HS-5 (cell line): ENCODE measurements at regions not wholly inside any gene's neighbourhood (a gene's known extent, or its start where the extent isn't known, plus 50 kb on each side); places are given as distances from the start of the nearest gene placed in this dataset.
A peak's percentile ranks its signal among the peaks of the same experiment; 100 is the strongest.
"Not testable (repeated sequence)": the region's sequence is repeated elsewhere in the genome, so short reads cannot be mapped to it uniquely, and the experiment has no call there.

ENCODE experiments used
- DNase-seq: peaks from one replicate; pipeline ENCODE4 v3.0.0-alpha.2; 2012; ENCODE audit warnings: low read depth

DNA sequence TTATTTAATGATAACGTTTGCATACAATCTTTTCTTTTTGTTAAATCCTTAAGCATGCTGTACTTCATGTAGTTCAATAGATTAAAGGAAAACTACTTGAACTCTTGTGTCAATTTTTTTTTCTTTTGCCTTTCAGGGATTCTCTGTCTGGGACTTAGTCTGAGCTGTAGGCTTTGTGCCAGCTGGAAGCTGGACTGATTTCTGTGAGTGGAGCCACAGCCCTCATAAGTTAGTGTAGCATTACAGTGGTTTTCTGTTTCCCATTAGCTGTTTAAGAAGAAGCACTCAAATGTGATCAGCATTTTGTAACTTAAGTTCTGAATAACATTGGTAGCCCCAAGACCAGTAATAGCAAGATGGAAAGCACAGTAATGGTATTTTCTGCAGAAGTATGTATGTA is 330.6 kb upstream of the MEF2C start:
- no peak for DNase-seq

DNA sequence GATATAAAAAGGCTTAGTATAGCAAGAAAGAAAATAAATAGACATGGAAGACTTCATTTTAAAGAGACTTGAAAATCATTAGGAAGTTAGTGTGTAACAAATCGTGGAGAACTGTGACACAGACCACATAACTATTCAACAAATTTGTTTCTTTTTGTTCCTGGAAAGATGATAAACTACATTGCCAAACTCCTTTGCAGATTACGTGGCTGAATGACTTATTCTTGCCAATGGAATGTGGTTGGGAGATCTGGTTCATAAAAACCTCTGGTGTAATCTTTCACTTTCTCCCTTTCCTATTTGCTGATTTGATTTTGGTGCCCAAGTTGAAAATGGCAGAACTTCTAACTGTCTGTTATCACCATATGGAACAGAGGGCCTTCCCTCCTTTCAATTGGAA is 328.9 kb upstream of the MEF2C start:
- DNase-seq = peak; percentile 75

DNA sequence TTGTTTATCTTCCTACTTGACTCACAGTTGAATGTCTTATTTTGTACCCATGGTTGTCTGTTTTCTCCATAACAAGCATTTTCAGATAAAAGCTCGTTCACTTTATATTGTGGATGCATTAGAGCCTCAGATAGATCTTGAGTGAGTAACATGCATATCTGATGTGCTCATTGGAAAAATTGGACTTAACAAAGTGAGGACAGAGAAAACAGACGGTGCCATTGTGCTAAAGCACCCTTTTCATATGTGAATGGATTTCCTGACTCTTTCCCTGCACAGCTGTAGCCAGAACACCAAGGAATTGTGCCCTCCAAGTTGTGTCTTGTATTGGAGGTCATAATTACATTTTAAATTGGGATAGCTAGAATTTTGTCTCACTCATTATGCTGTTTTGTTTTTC is 325.8 kb upstream of the MEF2C start:
- no peak for DNase-seq

DNA sequence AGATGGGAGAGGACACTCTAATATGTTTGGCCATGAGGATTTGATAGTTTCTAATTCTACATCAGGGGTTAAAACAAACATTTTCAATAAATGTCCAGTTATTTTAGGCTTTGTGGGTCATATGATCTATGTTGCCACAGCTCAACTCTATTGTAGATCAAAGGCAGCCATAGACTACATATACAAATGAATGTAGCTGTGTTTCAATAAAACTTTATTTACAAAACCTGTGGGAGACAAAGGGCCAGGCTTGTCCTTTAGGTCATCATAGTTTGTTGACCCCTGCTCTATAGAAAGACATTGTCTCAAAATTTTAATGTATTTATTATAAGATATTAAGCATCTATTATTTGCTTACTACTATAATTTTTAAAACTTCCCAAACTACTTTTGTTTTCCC is 325.4 kb upstream of the MEF2C start:
- DNase-seq = no peak

DNA sequence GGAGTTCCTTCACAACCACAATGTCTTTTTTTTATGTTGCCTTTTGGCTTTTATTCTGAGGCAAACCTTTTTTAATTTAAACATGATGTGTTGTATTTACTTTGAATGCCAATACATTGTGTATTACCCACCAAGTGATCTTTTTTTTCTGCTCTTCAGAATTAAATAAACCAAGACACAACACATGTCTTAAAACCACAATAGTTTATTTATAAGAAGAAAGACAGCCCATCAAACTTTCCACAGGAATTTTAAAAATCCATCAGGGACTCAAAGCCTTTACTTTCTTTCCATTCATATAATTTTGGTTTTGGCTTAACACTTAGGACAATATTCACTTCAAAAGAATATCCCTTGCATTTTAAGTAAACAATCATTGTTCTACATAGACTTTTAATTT is 321.8 kb upstream of the MEF2C start:
- DNase-seq = no peak

DNA sequence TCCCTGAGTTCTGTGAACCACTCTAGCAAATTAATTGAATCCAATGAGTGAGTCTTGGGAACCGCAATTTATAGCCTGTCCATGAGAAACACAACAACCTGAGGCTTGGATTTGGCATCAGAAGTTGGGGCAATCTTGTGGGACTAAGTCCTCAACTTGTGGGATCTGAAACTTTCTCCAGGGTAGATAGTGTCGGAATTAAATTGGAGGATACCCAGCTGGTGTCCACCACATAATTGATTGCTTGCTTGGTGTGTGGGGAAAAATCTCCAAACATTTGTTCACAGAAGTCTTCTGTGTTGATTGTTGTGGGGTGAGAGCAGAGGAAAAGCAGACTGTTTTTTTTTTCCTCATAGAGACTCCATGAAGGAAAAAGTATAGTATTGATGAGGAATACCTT is 320.6 kb upstream of the MEF2C start:
- DNase-seq = no peak

DNA sequence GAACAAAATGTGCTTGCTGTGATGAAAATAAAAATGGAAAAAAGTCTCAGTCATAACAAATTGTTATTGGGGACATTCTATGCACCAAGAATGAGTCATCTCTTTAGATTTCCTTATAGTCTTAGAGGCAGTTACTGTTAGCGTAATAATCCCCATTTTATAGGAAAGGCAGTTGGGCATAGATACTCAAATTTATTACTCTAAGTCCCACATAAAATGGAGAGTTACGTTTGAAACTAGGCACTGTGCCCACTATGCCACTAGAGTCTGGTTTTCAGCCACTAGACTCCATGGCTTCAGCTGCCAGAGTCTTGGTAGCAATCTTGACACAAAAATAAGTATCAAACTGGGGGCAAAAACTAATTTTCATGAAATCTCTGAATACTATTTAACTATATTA is 317.9 kb upstream of the MEF2C start:
- no peak for DNase-seq

DNA sequence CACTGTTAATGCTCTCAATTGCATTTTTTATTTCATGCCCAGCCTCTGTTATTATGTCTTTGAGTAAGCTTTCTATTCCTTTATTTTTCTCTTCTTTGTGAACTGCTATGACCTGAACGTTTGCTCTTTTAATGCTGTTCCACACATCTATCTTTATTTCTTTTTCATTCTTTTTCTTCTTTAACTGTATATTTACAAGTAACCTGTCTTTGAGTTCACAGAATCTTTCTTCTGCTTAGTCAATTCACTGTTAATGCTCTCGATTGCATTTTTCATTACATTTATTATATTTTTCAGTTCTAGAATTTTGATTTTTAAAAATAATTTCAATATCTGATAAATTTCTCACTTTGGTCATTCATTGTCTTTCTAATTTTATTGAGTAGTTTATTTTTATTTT is 316.3 kb upstream of the MEF2C start:
- DNase-seq = no peak

DNA sequence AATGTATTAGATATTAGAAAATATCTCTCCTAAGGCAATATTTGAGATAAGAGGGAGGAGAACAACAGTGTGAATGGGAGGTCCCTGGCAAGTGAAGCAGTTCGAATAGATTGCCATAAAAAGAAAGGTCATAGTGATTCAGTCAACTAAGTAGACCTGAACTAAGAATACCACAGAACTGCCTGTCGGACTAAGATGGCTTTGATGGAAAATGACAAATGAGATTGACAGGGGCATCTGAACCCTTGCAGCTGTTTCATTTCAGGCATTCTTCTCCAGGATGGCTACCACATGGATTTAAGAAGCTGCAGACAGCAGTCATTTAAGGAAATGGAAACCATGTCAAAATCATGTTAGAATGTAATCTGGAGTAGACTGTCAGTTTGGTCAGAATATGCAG is 308.4 kb upstream of the MEF2C start:
- DNase-seq = no peak

DNA sequence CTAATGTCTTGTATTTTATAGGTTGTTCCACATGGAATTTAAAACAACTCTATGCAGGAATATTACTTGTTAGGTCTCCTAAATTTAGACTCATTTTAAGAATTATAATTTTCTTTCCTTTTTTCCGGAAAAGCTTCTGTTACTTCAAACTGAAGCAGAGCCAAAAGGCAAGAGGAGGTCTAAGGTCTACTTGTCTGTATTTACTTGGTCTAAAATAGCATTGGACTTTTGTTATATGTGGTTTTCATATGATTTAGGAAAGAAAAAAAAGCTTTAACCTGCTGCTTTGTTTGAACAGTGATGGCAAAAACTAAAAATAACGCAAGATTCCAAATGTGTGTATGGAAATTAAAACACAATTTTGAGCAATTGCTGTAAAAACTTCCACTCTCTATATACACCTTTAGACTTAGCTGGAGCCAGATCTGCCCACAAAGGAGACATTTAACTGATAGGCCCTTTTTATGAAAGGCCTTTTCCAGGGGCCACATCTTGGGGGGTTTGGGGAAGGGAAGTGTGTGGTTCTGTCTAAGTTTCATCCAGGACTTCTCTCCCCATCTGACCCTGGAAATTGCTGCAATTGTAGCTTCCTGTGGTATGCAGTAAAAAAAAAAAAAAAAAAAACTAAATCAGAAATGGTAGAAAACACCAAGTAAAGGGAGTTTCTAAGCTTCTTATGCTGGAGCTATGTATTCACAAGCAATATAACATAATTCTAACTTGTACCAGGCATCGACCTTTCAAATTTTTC is 307.7 kb upstream of the MEF2C start:
- DNase-seq = no peak

DNA sequence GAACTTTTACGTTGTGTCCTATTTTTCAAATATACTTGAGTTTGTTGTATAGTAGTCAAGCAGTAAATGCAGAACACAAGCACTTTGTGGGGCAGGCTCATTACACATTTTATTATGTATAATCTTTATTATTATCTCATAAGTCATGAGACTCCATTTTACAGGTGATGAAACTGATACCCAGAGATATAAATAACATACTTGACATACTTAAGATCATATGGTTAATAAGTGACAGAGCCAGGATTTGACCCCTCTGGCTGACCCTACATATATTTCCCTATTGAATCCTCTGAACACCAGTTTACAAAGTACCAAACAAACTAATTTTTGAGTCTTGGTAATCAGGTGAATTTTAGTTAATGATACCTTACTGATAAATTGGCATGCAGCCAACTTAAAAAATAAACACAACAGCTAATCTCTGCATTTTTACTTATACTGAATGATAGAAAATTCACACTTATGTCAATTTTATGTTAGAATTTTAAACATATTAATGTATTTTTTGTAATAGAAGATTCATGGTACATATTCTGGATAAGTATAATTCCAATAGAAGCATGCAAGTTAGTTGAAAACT is 305.0 kb upstream of the MEF2C start:
- DNase-seq = no peak

DNA sequence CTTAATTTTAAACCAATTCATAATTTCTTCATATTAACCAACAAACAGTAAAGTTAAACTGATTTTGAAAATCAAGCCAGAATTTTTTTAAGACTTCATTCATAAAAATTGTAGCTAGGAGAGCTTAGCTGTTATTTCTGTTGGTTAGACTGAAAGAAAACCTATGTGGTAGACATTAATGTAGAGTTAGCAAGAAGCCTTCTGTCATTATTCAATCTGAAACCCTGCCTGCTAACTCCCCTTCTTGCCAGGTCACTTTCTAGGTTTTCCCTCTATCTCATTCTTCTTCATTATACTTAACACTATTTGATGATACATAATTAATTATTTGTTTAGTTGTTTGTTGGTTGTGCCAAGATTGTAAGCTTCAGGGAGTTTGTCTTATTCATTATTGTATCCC is 304.3 kb upstream of the MEF2C start:
- no peak for DNase-seq

DNA sequence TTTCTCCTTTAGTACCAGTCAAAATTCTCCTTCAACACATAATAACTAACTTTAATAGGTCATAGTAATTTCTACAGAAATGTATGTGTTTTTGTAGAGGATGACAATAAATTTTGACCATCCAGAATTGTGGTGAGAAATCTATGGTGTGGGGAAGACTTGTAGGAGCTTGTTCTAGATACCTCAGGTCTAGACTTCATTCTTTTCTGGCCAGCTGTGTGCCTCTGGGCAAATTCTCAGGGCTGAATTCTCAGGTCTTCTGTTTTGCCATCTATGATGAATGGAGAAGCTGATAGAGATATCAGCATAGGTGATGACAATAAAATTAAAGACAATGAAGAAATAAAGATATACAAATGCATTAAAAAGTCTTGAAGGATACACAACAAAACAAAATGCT is 298.6 kb upstream of the MEF2C start:
- no peak for DNase-seq

DNA sequence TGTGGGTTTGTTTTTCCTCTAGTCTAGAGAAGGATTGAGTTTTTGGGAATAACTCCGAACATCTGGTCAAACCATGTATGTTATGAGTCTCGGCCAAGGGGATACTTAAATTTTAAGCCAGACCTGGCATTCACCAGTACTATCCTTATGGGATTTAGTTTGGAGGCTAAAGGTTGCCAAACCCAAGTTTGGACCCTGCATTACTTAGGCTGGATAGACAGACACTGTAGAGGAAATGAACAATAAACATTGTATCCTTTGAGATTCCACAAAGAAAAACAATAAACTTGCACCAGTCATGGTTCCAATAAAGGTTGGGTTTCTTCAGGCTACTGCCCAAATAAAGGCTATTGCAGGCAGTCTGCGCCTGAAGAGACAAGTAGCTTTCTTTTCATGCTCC is 296.7 kb upstream of the MEF2C start:
- DNase-seq = no peak

DNA sequence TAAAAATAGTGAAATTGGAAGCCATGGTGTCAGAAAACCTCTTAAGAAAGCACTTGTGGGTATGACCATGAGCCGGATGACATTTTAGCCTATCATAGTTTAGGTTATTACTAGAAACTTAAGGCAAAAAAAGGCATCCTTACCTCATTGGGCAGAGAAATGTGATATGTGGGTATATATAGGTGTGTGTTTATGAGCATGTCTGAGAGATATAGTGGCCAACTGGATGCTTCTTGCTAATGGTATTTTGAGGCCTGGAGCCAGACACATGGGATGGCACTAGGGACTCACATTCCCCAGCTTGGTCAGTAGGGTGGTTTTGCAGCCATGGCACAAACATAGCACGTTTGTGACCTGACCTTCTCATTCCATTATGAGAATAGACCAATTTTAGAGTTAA is 295.6 kb upstream of the MEF2C start:
- no peak for DNase-seq

DNA sequence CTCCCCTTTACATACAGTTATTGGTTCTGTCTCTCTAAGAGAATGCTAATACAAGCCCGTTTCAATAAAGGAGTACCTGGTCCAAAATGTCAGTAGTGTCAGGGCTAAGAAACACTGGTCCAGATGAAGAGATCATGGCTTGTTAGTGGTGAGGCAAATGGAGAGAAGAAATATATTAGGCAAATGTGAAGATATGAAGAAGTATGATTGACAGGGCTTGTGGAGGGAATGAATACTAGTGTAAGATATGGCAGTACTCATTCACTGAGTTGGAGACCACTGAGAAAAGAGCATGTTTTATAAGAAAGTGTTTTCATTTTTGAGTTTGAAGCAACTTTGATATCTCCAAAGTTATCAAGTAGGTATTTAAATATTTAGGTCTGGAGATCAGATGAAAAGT is 290.5 kb upstream of the MEF2C start:
- no peak for DNase-seq

DNA sequence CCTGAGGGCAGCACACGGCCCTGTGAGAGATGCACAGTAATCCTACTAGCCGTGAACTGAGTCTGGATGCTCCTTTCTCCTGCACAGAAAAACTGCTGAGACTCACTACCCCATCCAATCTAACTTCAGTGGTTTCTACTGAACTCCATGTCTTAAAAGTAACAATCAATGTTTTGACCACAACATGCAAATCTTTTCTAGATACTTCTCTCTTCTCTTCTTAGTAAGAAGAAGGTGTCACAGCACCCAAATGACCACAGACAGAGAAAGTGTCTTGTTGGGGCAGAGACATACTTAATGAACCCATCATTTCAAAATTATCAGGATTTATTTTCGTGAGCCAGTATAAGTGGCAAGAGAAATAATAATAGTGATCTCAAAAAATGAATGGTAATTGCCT is 285.8 kb upstream of the MEF2C start:
- DNase-seq = no peak

DNA sequence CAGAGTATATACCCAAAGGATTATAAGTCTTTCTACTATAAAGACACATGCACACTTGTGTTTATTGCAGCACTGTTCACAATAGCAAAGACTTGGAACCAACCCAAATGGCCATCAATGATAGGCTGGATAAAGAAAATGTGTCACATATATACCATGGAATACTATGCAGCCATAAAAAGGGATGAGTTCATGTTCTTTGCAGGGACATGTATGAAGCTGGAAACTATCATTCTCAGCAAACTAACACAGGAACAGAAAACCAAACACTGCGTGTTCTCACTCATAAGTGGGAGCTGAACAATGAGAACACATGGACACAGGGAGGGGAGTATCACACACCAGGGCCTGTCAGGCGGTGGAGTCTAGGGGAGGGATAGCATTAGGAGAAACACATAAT is 281.7 kb upstream of the MEF2C start:
- not testable (repeated sequence) for DNase-seq

DNA sequence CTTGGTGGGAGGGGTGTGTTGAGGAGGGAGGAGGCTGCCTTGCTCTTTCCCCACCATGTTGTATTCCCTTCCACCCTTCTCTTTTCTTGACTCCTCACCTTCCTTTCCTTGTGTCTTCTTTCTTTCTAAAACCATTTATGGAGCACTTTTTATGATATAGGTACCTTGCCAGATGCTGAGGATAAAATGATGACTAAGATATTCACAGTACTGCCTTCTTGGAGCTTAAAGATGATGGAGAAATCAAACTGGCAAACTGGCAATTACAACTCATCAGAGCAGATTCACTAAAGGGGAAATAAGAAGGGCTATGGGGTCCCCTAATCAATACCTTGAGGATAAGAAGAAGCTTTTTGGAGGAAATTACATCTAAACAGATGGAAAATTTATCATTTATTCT is 273.2 kb upstream of the MEF2C start:
- no peak for DNase-seq

DNA sequence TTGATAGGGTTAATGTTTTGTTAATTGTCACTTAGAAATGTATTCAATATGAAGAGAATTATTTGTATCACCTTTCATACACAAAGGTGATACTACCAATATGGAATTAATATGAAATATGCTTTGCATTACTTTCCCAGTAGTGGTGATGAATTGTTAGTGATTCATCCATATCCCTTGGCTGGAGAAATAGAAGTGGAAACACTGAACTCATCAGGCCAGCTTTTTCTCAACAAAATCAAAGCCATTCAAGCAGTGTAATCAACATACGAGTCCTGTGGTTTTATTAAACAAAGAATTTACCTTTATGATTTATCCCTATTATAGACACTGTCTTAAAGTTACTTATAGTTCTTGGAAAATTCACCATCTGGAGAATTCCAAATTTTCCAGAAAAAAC is 264.0 kb upstream of the MEF2C start:
- DNase-seq = no peak

DNA sequence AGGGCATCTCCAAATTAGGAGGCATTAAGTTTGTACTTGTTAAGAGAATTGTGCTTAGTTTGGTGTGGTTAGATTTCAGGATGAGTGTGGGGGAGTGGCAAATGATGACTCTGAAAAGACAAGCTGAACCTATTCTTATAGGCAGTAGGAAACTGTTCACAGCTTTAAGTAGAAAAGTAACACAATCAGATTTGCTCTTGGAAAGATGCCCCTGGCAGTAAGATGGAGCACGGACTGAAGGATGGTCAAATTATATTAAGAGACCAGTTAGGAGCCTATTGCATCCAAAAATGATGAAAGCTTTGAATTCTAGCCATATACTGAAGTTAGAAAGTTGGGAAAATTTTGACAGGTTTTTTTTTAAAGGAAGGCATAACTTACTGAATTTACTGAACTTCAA is 254.2 kb upstream of the MEF2C start:
- DNase-seq = no peak

DNA sequence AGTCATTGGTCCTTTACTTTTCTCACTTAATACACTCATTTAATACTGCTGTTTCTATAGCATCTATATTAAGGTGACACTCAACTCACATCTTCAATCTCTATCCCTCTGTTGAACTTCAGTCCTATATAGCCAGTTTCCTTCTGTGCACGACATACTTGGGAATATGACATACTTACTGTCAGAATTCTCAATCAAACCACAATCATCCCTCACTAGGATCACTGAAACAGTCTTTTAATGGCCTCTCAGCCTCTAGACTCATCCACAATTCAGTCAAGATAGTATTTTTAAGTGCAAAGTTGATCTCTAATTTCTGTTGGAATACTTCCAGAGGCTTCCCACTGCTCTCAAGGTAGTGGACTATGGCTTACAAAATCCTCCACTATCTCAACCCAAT is 251.0 kb upstream of the MEF2C start:
- DNase-seq = no peak

DNA sequence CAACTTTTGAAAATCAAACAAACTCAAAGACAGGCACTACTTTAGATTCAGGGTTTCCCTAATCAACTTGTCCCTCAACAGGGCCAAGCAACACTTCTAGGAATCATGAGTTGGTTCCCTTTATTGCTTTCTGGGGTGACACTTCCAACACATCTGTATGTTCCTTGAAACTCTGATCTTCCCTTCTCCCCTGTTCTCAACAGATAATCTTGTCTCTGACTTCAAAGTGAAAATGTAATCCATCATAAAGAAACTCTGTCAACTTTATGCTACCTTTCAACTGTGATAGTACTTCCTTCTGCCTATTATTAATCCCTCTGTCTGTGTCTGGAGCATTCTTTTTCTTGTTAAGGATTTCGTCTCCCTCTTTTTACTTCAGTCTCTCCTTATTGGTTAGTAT is 250.1 kb upstream of the MEF2C start:
- DNase-seq = no peak

DNA sequence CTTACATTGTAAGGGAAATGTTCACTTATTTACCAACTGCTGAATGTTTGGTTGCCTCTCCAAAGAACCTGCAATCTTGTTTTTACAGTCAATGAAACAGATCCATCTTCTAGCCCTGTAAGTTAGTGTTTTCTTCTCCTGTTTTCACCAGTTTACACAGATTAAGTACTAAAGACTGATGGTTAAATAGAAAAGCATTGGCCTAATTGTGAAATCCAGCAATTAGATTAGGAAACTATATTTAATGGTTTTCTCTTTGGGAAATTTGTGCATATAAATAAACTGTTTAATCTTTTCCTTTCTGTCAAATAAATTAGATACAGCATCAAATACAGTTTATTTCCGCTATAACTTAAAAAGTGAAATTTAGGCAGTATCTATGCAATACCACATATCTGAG is 247.9 kb upstream of the MEF2C start:
- DNase-seq = no peak
